CD14-positive monocyte (primary cell): ENCODE measurements at regions not wholly inside any gene's neighbourhood (a gene's known extent, or its start where the extent isn't known, plus 50 kb on each side); places are given as distances from the start of the nearest gene placed in this dataset.
"Not testable (repeated sequence)": the region's sequence is repeated elsewhere in the genome, so short reads cannot be mapped to it uniquely, and the experiment has no call there.

Experiments used
- DNase-seq, 3 donors: peaks; one replicate each; pipeline ENCODE4 v3.0.0-alpha.2; 2011 to 2022
- H2AFZ ChIP-seq: 2 replicates; pipeline ENCODE4 v1.6.0; 2012; ENCODE audit warnings: mild to moderate bottlenecking, low read depth, low read length, inconsistent platforms; ENCODE audit not compliant: insufficient read depth, poor library complexity, severe bottlenecking
- H3K27ac ChIP-seq, 2 donors: 1 replicate in 1 of 2; 2 replicates in 1 of 2; pipeline ENCODE4 v1.5.1; 2012 to 2013; ENCODE audit warnings: low read length in 2 of 2, control low read depth in 1 of 2, inconsistent platforms in 1 of 2, low read depth in 1 of 2, mild to moderate bottlenecking in 1 of 2
- H3K27me3 ChIP-seq, 2 donors: one replicate each; pipeline versions ENCODE4 v1.6.0 to v1.6.1; 2011 to 2013; ENCODE audit warnings: low read length in 2 of 2; ENCODE audit not compliant: control insufficient read depth in 2 of 2, insufficient read depth in 2 of 2
- H3K36me3 ChIP-seq, 2 donors: replicated peaks in 1 of 2; 1 replicate in 1 of 2; 2 replicates in 1 of 2; pipeline versions ENCODE4 v1.5.1 to v1.6.1; 2012 to 2013; ENCODE audit warnings: low read length in 2 of 2, control low read depth in 1 of 2, inconsistent platforms in 1 of 2, mild to moderate bottlenecking in 1 of 2; ENCODE audit not compliant: insufficient read depth in 2 of 2, control insufficient read depth in 1 of 2
- H3K4me1 ChIP-seq, 2 donors: 1 replicate in 1 of 2; 2 replicates in 1 of 2; pipeline versions ENCODE4 v1.5.1 to v1.6.1; 2012 to 2013; ENCODE audit warnings: low read length in 2 of 2, control low read depth in 1 of 2, inconsistent platforms in 1 of 2, mild to moderate bottlenecking in 1 of 2, moderate library complexity in 1 of 2; ENCODE audit not compliant: insufficient read depth in 2 of 2, control insufficient read depth in 1 of 2
- H3K4me2 ChIP-seq: replicated peaks from 2 replicates; pipeline ENCODE3; 2012; ENCODE audit warnings: low read length, moderate library complexity, mild to moderate bottlenecking; ENCODE audit not compliant: poor library complexity, severe bottlenecking; ENCODE audit errors: extremely low read depth
- H3K4me3 ChIP-seq, 3 experiments: fragments of 200-600 bp in 1 of 3; sonication (generic) in 1 of 3; replicated peaks in 1 of 3; 1 replicate in 2 of 3; 2 replicates in 1 of 3; pipeline ENCODE4 v1.5.1; 2011 to 2013; ENCODE audit warnings: low read length in 3 of 3, mild to moderate bottlenecking in 3 of 3, control low read depth in 2 of 3, low read depth in 2 of 3, inconsistent platforms in 1 of 3, moderate library complexity in 1 of 3
- H3K79me2 ChIP-seq: 2 replicates; pipeline ENCODE4 v1.6.0; 2012; ENCODE audit warnings: mild to moderate bottlenecking, control low read depth, inconsistent platforms, low read length, moderate library complexity; ENCODE audit not compliant: insufficient read depth
- H3K9ac ChIP-seq: 2 replicates; pipeline ENCODE4 v1.6.0; 2017; ENCODE audit warnings: low read length, mild to moderate bottlenecking; ENCODE audit not compliant: insufficient read depth, poor library complexity, severe bottlenecking
- H3K9me3 ChIP-seq, 2 donors: replicated peaks in 1 of 2; 1 replicate in 1 of 2; 2 replicates in 1 of 2; pipeline versions ENCODE4 v1.5.1 to v1.6.1; 2012 to 2013; ENCODE audit warnings: low read length in 2 of 2, control low read depth in 1 of 2; ENCODE audit not compliant: control insufficient read depth in 1 of 2, insufficient read depth in 1 of 2
- H4K20me1 ChIP-seq: 2 replicates; pipeline ENCODE4 v1.6.0; 2012; ENCODE audit warnings: mild to moderate bottlenecking, low read length, control low read depth, moderate library complexity; ENCODE audit not compliant: insufficient read depth
- H3K27ac Mint-ChIP-seq, 7 donors: one replicate each; pipeline ENCODE4 v1.8.0; 2020; ENCODE audit warnings: mild to moderate bottlenecking in 7 of 7, mixed read lengths in 7 of 7, moderate library complexity in 6 of 7, inconsistent platforms in 2 of 7
- H3K27me3 Mint-ChIP-seq, 3 donors: one replicate each; pipeline ENCODE4 v1.8.0; 2021 to 2022; ENCODE audit warnings: low read depth in 3 of 3, mild to moderate bottlenecking in 3 of 3, mixed read lengths in 3 of 3, moderate library complexity in 3 of 3, inconsistent platforms in 1 of 3
- H3K36me3 Mint-ChIP-seq, 2 donors: one replicate each; pipeline ENCODE4 v1.8.0; 2020; ENCODE audit warnings: mixed read lengths in 2 of 2, inconsistent platforms in 1 of 2, mild to moderate bottlenecking in 1 of 2
- H3K4me1 Mint-ChIP-seq: one replicate; pipeline ENCODE4 v1.8.0; 2020; ENCODE audit warnings: mild to moderate bottlenecking, mixed read lengths
- H3K4me3 Mint-ChIP-seq, 2 donors: one replicate each; pipeline ENCODE4 v1.8.0; 2020; ENCODE audit warnings: mild to moderate bottlenecking in 2 of 2, mixed read lengths in 2 of 2, moderate library complexity in 1 of 2
- H3K9me3 Mint-ChIP-seq, 7 donors: one replicate each; pipeline ENCODE4 v1.8.0; 2020 to 2022; ENCODE audit warnings: mixed read lengths in 7 of 7, mild to moderate bottlenecking in 6 of 7, moderate library complexity in 6 of 7, inconsistent platforms in 2 of 7
- WGBS: methylation state at CpG from one replicate; pipeline ENCODE4 v1.1.5; 2013; ENCODE audit warnings: missing lambda C conversion rate; ENCODE audit not compliant: insufficient coverage; 5-methylcytosine and 5-hydroxymethylcytosine counted together
- intact Hi-C, 2 donors: fragments of 100-400 bp; cut with micrococcal nuclease; formaldehyde crosslinking; loops; one replicate each; pipeline versions ENCODE4 v1.15.0 to v1.15.1; 2023
- TF ChIP-seq, protein P1 (sequence below): fragments of 200-600 bp; IDR thresholded peaks from one replicate; pipeline ENCODE4 v1.8.0; 2022; ENCODE audit warnings: antibody characterized with exemption, mild to moderate bottlenecking

DNA sequence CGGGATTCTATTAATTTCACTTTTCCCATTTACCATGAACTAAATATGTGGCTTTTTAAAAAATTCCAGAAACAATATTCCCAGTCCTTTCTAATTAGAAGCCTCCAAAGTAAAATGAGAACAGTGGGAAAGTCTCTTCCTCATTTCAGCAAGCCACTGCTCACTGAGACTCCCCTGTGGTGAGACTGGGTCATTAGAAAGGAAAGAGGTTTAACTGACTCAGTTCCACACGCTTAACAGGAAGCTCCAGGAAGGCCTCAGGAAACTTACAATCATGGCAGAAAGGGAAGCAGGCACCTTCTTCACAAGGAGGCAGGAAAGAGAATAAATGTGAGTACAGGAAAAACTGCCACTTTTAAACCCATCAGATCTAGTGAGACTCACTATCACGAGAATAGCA is 258.9 kb upstream of the CHAC2 start:
- Mint-ChIP-seq H3K4me1 (no peaks in the 10 kb centered on the region), H3K4me3 (no peak overlapping the region), H3K36me3 (no peaks in the 10 kb centered on the region), H3K9me3 (peaks cover 0 to 20% (median 6%) of the 10 kb centered on the region in 7 donors), H3K27ac (no peak overlapping the region), H3K27me3 (peaks cover 0 to 2% (median 1%) of the 10 kb centered on the region in 3 donors)
- no peak overlapping the region for H3K9ac ChIP-seq
- no peak overlapping the region for H3K4me2 ChIP-seq
- no peaks in the 10 kb centered on the region for H3K4me1 ChIP-seq
- no peaks in the 10 kb centered on the region for H4K20me1 ChIP-seq
- no peak for DNase-seq
- no peaks in the 10 kb centered on the region for H3K36me3 ChIP-seq
- peaks cover 0 to 3% of the 10 kb centered on the region in 2 donors for H3K9me3 ChIP-seq
- no peak overlapping the region for H3K4me3 ChIP-seq
- H2AFZ ChIP-seq = no peak overlapping the region
- TF ChIP-seq, protein P1, sequence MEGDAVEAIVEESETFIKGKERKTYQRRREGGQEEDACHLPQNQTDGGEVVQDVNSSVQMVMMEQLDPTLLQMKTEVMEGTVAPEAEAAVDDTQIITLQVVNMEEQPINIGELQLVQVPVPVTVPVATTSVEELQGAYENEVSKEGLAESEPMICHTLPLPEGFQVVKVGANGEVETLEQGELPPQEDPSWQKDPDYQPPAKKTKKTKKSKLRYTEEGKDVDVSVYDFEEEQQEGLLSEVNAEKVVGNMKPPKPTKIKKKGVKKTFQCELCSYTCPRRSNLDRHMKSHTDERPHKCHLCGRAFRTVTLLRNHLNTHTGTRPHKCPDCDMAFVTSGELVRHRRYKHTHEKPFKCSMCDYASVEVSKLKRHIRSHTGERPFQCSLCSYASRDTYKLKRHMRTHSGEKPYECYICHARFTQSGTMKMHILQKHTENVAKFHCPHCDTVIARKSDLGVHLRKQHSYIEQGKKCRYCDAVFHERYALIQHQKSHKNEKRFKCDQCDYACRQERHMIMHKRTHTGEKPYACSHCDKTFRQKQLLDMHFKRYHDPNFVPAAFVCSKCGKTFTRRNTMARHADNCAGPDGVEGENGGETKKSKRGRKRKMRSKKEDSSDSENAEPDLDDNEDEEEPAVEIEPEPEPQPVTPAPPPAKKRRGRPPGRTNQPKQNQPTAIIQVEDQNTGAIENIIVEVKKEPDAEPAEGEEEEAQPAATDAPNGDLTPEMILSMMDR = no peak
- intact Hi-C loops = no loop called here
- no peak overlapping the region for H3K27ac ChIP-seq
- no peaks in the 10 kb centered on the region for H3K79me2 ChIP-seq
- 73% methylated on average over 1 of the region's 3 CpGs for WGBS
- H3K27me3 ChIP-seq = no peaks in the 10 kb centered on the region

DNA sequence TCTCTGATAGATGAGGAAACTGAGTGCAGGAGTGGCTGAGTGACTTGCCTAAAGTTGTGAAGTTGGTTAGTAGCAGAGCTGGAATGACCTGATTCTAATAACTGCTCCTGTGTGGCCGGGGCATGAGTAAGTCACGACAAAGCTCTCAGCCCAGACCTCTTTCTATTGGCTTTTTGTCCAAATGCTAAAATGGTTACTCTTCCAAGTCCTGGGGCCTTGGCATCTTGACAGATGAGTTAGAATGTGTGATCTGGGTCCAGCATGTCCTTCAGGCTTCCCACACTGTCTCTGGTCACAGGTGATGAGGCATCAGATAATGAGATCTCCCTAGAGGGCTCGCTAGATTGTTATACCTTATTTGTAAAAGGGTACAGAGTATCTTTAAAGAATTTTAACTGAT is 260.5 kb upstream of the CHAC2 start:
- H3K27me3 Mint-ChIP-seq, H3K27ac Mint-ChIP-seq, intact Hi-C loops, DNase-seq, H3K4me3 Mint-ChIP-seq, H3K79me2 ChIP-seq, H3K4me1 Mint-ChIP-seq, H3K27me3 ChIP-seq, H4K20me1 ChIP-seq, H3K4me3 ChIP-seq, H3K36me3 Mint-ChIP-seq, H3K9ac ChIP-seq, H2AFZ ChIP-seq, H3K36me3 ChIP-seq, H3K4me1 ChIP-seq, H3K9me3 ChIP-seq, H3K4me2 ChIP-seq, H3K27ac ChIP-seq: not testable (repeated sequence)
- H3K9me3 Mint-ChIP-seq = peaks cover 0 to 19% (median 6%) of the 10 kb centered on the region in 7 donors
- 100% methylated on average over 1 of the region's 3 CpGs for WGBS
